Hepatocyte (in vitro differentiated cells): ENCODE measurements at regions not wholly inside any gene's neighbourhood (a gene's known extent, or its start where the extent isn't known, plus 50 kb on each side); places are given as distances from the start of the nearest gene placed in this dataset.
"Not testable (repeated sequence)": the region's sequence is repeated elsewhere in the genome, so short reads cannot be mapped to it uniquely, and the experiment has no call there.

Experiments used
- DNase-seq: peaks from one replicate; pipeline ENCODE4 v3.0.0-alpha.2; 2016; ENCODE audit warnings: low spot score
- H2AFZ ChIP-seq: fragments of 200-600 bp; sonication (generic); 2 replicates; pipeline ENCODE4 v1.6.0; 2016; ENCODE audit warnings: antibody characterized with exemption, mild to moderate bottlenecking
- H3K27ac ChIP-seq: fragments of 200-600 bp; sonication (generic); 2 replicates; pipeline ENCODE4 v1.5.1; 2016; ENCODE audit warnings: mild to moderate bottlenecking
- H3K27me3 ChIP-seq: fragments of 200-600 bp; sonication (generic); 2 replicates; pipeline ENCODE4 v1.6.1; 2016
- H3K36me3 ChIP-seq: fragments of 200-600 bp; sonication (generic); replicated peaks from 2 replicates; pipeline ENCODE4 v1.5.1; 2016; ENCODE audit warnings: low read depth; ENCODE audit not compliant: insufficient read depth
- H3K4me1 ChIP-seq: fragments of 200-600 bp; sonication (generic); 2 replicates; pipeline ENCODE4 v1.5.1; 2016; ENCODE audit warnings: mild to moderate bottlenecking, moderate library complexity; ENCODE audit not compliant: insufficient read depth
- H3K4me2 ChIP-seq: fragments of 200-600 bp; sonication (generic); 2 replicates; pipeline ENCODE4 v1.6.0; 2016
- H3K4me3 ChIP-seq: fragments of 200-600 bp; sonication (generic); 2 replicates; pipeline ENCODE4 v1.5.1; 2016; ENCODE audit warnings: mild to moderate bottlenecking
- H3K79me2 ChIP-seq: fragments of 200-600 bp; sonication (generic); 2 replicates; pipeline ENCODE4 v1.6.0; 2017; ENCODE audit warnings: mild to moderate bottlenecking
- H3K9me2 ChIP-seq: fragments of 200-600 bp; sonication (generic); replicated peaks from 2 replicates; pipeline ENCODE4 v1.6.0; 2017; ENCODE audit warnings: mild to moderate bottlenecking; ENCODE audit not compliant: insufficient read depth
- H3K9me3 ChIP-seq: fragments of 200-600 bp; sonication (generic); 2 replicates; pipeline ENCODE4 v1.5.1; 2016; ENCODE audit warnings: low read depth, mild to moderate bottlenecking
- H4K20me1 ChIP-seq: fragments of 200-600 bp; sonication (generic); 2 replicates; pipeline ENCODE4 v1.6.0; 2016; ENCODE audit warnings: mild to moderate bottlenecking; ENCODE audit not compliant: insufficient read depth, poor library complexity, severe bottlenecking
- WGBS: methylation state at CpG from one replicate; pipeline ENCODE4 v1.1.6; 2016; ENCODE audit warnings: low lambda C conversion rate; ENCODE audit errors: missing lambda C conversion rate; 5-methylcytosine and 5-hydroxymethylcytosine counted together

DNA sequence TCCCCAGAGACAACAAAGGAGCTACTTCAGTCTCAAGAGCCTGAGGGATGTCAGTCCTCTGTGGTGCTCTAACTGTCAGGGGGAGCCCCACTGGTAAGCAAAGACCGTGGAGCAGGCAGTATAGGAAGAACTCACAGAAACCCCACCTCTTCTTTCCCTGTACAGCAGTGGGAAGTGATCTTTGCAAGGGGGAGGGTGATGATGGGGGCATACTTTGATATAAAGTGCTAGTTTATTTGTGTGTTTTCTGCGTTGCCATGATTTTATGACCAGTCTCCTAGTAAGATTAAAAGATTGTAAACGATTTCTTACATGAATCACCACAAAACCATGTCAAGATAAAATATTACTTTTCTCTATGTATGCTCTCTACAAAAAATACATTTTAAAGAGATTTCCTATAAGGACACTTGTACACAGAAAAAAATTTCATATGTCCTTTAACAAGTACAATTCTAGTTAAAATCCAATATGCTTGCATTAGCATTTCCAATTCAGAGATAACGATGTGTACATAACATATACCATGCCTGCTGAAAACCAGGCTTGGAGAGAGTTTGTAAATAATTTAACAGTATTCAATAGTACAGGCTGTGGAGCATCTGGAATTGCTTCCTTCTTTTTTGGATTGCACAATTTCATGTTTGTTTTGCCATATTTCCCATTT lies 690.0 kb downstream of the PRIM2 start:
- H4K20me1 ChIP-seq, H3K27me3 ChIP-seq, DNase-seq, H2AFZ ChIP-seq, H3K9me2 ChIP-seq, H3K4me1 ChIP-seq, H3K36me3 ChIP-seq, H3K9me3 ChIP-seq, H3K4me2 ChIP-seq, H3K4me3 ChIP-seq, H3K27ac ChIP-seq, H3K79me2 ChIP-seq: not testable (repeated sequence)
- WGBS, result 57% methylated on average over 4 of the region's 4 CpGs

DNA sequence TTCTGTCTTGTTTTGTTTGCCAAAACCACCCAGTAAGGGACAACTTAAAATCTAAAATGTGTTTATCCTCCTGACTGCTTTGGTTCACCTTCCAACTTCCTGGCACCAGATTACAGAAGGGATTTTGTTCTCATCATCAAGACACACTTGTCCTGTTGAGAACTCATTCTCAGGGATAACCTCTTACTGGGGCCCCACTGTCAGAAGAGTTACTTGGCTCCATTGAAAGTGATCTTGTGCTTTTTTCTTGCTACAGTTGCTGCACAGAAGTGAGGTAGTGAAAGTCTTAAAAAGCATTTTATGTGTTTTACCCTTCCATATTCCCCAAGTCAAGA lies 690.5 kb downstream of the PRIM2 start:
- H3K79me2 ChIP-seq, H3K36me3 ChIP-seq, H3K4me1 ChIP-seq, H3K9me2 ChIP-seq, H2AFZ ChIP-seq, H3K27me3 ChIP-seq, DNase-seq, H3K4me2 ChIP-seq, H3K9me3 ChIP-seq, H3K27ac ChIP-seq, H4K20me1 ChIP-seq, H3K4me3 ChIP-seq: not testable (repeated sequence)

- H3K27me3 ChIP-seq, DNase-seq, H2AFZ ChIP-seq, H3K79me2 ChIP-seq, H3K4me1 ChIP-seq, H3K4me3 ChIP-seq, H3K9me2 ChIP-seq, H3K9me3 ChIP-seq, H4K20me1 ChIP-seq, H3K36me3 ChIP-seq, H3K4me2 ChIP-seq, H3K27ac ChIP-seq: not testable (repeated sequence)
- WGBS, result 71% methylated on average over 7 of the region's 8 CpGs
Measured at GRCh38 chr6:58011954-58012600, 694.6 kb downstream of the PRIM2 start.

DNA sequence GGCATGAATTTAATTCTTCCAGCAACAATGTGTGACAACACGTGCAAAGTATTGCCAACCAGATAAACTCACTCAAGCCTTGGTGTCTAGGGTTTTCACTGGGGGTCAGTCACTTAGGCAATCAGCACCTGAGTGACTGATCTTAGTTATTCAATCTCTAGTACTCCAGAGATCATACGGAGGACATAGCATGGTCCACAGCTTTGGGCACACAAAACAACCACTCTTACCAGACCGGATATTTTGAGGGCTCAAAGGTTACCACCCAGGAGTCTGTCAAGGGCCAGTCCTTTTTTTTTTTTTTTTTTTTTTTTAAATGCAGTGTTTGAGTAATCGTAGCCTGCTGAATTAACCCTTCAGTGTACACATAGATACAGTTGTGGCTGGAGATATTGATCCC lies 699.2 kb downstream of the PRIM2 start:
- WGBS, result 58% methylated on average over 4 of the region's 4 CpGs
- H3K27me3 ChIP-seq, H3K4me2 ChIP-seq, H3K27ac ChIP-seq, H3K9me2 ChIP-seq, H2AFZ ChIP-seq, H3K4me3 ChIP-seq, DNase-seq, H3K79me2 ChIP-seq, H3K36me3 ChIP-seq, H4K20me1 ChIP-seq, H3K9me3 ChIP-seq, H3K4me1 ChIP-seq: not testable (repeated sequence)

DNA sequence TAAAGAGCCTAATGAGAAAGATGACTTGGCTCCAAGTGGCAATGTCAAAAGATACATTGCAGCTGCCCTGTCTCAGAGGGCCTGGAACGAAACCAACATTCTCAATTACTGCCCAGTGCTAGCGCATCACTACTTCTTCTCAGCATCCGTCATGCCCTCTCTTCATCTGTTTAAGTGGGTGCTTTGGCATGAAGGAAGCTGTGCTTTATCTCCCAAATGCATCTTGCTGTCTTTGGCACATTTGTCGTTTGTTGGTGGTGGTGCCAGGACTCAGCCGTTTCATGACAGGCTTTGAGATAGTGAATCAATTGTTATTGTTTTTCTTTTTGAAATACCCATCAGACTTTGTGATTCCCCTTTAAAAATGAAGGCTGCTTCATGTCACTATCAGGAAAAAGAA lies 710.8 kb downstream of the PRIM2 start:
- H3K4me1 ChIP-seq, H3K36me3 ChIP-seq, H3K27ac ChIP-seq, H3K4me3 ChIP-seq, H3K9me3 ChIP-seq, H4K20me1 ChIP-seq, H2AFZ ChIP-seq, H3K4me2 ChIP-seq, DNase-seq, H3K9me2 ChIP-seq, H3K79me2 ChIP-seq, H3K27me3 ChIP-seq: not testable (repeated sequence)
- WGBS, result 68% methylated on average over 5 of the region's 5 CpGs

- not testable (repeated sequence) for H3K9me3 ChIP-seq, H2AFZ ChIP-seq, H3K4me2 ChIP-seq, H4K20me1 ChIP-seq, H3K27me3 ChIP-seq, H3K79me2 ChIP-seq, H3K4me1 ChIP-seq, H3K27ac ChIP-seq, H3K9me2 ChIP-seq, DNase-seq, H3K4me3 ChIP-seq, H3K36me3 ChIP-seq
- WGBS, result 72% methylated on average over 11 of the region's 11 CpGs
Measured at GRCh38 chr6:58038213-58038612, 720.8 kb downstream of the PRIM2 start.

- not testable (repeated sequence) for H3K36me3 ChIP-seq, H3K4me2 ChIP-seq, H3K4me1 ChIP-seq, DNase-seq, H3K9me2 ChIP-seq, H3K27ac ChIP-seq, H3K27me3 ChIP-seq, H2AFZ ChIP-seq, H3K9me3 ChIP-seq, H3K4me3 ChIP-seq, H4K20me1 ChIP-seq, H3K79me2 ChIP-seq
- 92% methylated on average over 1 of the region's 1 CpG for WGBS
Measured at GRCh38 chr6:58046584-58046983, 729.2 kb downstream of the PRIM2 start.

DNA sequence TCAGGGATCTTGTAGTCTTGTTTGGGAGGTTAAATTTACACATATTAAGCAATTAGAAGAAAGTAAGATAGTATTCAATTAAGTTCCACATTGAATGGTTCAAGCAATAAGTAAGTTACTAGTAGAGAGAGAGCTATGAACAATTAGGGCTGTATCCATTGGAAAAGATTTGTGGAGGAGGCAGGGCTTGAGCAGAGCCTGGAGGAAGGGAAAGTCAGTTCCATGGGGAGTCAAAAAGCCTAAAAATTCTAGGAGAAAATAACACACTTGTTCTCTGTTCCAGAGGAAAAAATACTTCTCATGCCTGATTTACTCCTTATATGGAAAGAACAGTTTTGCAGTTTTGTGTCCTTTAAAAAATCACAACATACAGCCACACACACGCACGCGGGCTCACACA lies 730.0 kb downstream of the PRIM2 start:
- not testable (repeated sequence) for DNase-seq, H2AFZ ChIP-seq, H3K36me3 ChIP-seq, H3K4me3 ChIP-seq, H3K4me2 ChIP-seq, H3K9me3 ChIP-seq, H4K20me1 ChIP-seq, H3K27me3 ChIP-seq, H3K4me1 ChIP-seq, H3K79me2 ChIP-seq, H3K27ac ChIP-seq, H3K9me2 ChIP-seq
- WGBS, result 67% methylated on average over 3 of the region's 3 CpGs

- H3K27me3 ChIP-seq, H3K9me2 ChIP-seq, H3K9me3 ChIP-seq, H3K27ac ChIP-seq, H3K4me3 ChIP-seq, H3K4me1 ChIP-seq, H2AFZ ChIP-seq, H4K20me1 ChIP-seq, H3K79me2 ChIP-seq, H3K4me2 ChIP-seq, DNase-seq, H3K36me3 ChIP-seq: not testable (repeated sequence)
- 53% methylated on average over 2 of the region's 2 CpGs for WGBS
Measured at GRCh38 chr6:58047865-58048264, 730.4 kb downstream of the PRIM2 start.
